Stimulated activated CD8-positive, alpha-beta memory T cell treated with anti-CD3 and anti-CD28 coated beads, Interleukin-4, amount 100 ng/mL, for 1 hour (primary cell): ENCODE measurements at regions not wholly inside any gene's neighbourhood (a gene's known extent, or its start where the extent isn't known, plus 50 kb on each side); places are given as distances from the start of the nearest gene placed in this dataset.
"Not testable (repeated sequence)": the region's sequence is repeated elsewhere in the genome, so short reads cannot be mapped to it uniquely, and the experiment has no call there.

ENCODE experiments used
- DNase-seq, 2 donors: peaks; one replicate each; pipeline ENCODE4 v3.0.0-alpha.2; 2020; ENCODE audit warnings: low read depth in 2 of 2, low spot score in 1 of 2

- DNase-seq, result no peak
Measured at GRCh38 chr15:39400821-39401550, 179.9 kb upstream of the THBS1 start.

DNA sequence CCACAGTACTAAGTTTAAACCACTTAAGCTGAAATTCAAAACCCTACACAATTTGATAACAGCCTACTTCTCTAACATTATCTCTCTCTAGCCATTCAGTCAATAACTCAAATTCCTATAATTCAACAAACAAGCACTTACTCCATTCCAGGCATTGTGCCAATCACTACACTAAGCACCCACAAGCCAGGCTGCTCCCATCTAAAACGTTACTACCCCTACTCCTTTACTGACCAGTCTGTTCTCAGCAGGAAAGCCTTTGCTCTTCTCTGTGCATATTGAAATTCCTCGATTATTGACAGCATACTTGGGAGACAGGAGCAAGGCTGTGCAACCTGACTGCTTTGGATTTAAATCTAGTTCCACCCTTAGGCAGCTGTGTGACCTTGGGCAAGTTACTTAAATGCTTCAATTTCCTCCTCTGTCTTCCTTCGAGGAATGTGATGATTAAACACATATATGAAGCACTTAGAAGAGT is 177.2 kb upstream of the THBS1 start:
- no peak for DNase-seq

DNA sequence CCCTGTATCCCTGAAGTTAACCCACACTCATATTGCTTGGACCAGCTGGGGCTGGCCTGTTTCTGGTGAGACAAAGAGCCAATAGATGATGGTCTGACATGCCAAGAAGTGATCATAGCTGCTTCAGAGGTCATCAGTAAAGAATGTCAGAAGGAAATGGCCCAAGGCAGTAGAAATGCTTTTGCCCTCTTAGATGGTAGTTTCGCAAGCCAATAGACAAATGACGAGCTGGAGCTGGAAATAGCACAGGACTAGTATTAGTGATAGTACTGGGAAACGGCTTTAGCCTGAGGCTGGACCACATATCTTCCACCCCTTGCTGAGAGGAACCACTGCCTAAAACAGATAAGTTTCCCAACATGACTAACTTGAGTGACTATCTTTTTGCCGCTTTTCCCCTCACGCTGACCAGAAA is 176.1 kb upstream of the THBS1 start:
- DNase-seq, result no peak

GRCh38 chr15:39406485-39406884 is 174.4 kb upstream of the THBS1 start:
- DNase-seq, result no peak

DNA sequence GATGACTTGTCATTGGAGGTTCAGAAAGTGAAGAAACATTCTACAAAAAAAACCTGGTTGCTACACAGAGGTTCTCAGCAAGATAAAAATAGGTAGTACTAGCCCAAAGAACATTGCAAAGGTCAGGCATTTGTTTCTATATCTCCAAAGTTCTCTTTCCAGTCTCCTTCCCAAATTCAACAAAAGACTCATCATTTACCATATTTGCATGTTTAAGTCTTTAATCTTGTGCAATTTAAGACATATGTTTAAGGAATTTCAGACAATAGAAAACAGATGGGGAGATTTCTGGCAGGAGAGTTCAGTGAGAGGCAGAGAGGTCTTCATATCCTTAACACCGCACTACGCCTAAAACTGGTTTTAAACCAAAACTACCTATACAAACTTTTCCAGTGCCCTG is 173.8 kb upstream of the THBS1 start:
- DNase-seq, result no peak

GRCh38 chr15:39409876-39410530 is 170.9 kb upstream of the THBS1 start:
- no peak for DNase-seq

DNA sequence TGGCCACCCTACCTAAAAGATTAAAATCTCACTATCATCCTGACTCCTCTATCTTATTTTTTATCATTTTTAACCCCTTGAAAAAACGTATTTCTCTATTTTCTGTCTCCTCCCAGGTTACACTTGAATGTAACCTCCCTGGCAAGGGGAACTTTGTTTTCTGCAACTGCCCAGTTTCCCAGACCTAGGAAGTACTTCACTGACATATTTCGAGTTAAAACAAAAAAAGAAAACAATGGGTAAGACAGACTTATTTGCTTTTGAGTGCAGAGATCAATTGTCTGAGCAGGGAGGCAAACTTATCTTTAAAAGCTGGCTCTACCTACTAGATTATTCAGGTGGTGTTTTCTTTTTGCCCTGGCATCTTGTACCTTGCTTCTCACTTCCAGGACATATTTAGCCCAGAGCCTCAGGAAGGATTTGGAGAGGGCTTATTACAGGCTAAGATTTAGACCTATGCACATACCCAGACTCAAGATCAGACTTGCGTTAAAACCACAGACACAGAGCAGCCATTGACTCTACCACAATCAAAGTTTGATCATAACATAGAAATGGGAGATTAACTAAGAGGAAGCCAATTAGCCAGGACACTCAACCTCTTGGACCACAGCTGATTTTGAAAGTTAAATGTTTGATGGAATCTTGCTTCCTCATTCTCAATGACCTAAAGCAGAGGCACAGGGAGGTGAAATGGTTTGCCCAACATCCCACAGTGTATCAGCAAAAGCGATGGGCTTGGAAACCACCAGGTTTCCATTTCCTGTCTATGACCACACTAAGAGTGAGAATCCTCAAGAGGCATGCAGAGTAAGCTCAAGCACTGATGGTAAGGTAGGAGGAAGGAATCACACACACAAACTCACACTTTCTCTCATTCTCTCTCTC is 169.5 kb upstream of the THBS1 start:
- DNase-seq, result no peak

- DNase-seq, result no peak
Measured at GRCh38 chr15:39413558-39413957, 167.3 kb upstream of the THBS1 start.

DNA sequence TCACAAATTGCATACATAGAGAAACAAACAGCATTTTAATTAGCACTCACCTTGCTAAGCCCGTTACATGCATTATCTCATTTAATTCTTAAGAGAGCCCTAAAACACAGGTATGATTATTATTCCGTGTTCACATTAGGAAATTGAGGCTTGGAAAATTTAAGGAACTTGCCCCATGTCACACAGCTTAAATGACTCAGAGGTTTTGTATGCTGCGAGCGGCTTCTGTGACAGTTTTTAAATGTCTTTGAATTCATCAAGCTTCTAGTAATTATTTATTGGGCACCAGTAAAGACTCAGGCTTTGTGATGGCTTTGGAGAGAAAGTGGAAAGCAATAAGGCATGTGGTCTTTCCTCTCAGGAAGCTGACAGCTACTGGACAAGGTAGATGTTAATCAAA is 166.7 kb upstream of the THBS1 start:
- DNase-seq, result no peak

GRCh38 chr15:39415634-39416033 is 165.2 kb upstream of the THBS1 start:
- DNase-seq, result no peak

DNA sequence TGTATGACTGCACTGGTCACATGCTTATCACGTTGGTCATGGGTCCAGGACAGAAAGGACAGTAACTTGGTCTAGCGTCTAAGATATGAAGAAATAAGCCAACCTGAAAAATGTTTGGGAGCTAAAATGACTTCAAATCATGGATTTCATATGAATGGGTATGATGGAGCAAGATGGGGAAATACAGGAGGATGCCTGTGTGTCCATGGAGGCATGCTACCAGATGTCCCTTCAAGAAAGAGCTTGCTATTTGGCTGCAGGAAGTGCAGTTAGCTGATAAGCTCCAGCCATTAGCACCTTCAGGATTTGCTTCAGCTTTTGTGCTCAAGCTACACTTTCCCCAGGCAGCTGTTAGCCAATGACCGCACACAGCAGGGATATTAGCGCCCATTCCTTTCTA is 164.6 kb upstream of the THBS1 start:
- no peak for DNase-seq

DNA sequence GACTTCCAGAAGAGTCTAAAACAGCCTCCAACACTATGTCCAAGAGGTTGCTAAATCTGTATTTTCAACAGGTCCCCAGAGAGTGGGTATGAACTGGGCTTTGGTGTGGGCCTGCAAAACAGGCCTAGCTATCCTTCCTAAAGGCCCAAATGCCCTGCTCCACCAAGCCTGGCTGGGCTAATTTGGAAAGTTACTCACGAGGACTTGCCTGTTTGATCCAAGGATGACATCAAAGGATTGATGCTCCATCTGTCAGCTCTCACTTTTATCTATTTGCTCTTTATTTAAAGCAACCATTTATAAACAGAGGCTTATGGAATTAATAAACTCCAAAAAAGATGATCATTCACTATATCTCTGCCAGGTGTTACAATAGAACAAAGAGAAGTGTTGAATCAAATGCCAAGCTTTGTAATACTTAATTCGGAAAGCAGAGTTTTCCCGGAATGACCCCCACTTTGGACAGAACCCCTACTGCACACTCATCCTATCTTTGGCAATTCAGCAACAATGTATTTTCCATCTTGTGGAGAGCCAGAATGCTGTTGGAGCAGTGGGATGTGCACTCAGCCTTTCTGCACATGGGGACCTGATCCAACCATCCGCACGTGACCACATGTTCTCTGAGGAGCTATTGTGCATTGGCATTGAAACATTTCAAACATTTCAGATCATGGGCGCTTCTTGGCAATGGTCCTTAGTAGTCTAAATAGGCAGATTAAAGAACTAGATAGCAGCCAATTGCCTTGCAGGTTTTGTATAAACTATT is 163.3 kb upstream of the THBS1 start:
- no peak for DNase-seq

DNA sequence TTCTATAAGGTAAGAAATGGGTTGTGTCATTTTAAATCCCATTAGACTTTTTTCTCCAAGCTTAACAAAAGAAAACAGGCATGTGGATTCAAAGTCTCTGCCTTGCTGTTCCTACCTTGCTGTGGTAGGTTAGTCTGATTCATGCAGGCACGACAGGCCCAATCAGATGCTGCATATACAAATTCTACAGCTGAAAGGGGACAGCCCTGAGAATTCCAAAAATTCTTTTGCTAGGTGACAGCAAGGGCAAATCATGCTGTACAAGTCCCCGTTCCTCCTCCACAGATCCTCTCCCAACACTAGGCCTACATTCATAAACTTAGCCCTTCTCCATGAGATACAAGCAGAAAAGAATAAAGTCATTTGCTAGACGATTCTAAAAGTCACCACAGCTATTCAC is 161.2 kb upstream of the THBS1 start:
- DNase-seq, result no peak

DNA sequence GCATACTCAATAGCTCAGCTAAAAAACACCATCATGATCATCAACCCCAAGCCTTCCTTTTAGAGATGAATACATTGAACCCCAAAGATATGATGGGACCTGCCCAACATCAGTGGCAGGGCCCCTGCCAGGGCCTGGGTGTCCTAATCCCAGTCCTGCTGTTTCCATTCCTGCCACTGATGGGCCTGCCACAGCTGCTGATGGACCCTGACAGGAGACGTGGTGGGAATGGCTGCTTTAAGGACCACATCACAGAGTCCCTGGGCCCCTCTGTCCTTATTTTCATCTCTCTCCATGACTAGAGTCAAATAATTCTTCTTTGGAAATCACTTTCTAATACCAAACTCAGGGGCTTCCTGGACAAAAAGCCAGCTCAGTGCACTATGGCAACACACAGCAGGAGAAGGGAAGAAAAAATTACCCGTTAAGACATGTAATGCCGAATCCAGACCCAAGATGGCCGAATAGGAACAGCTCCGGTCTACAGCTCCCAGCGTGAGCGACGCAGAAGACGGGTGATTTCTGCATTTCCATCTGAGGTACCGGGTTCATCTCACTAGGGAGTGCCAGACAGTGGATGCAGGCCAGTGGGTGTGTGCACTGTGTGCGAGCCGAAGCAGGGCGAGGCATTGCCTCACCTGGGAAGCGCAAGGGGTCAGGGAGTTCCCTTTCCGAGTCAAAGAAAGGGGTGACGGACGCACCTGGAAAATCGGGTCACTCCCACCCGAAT is 160.6 kb upstream of the THBS1 start:
- DNase-seq, result not testable (repeated sequence)

DNA sequence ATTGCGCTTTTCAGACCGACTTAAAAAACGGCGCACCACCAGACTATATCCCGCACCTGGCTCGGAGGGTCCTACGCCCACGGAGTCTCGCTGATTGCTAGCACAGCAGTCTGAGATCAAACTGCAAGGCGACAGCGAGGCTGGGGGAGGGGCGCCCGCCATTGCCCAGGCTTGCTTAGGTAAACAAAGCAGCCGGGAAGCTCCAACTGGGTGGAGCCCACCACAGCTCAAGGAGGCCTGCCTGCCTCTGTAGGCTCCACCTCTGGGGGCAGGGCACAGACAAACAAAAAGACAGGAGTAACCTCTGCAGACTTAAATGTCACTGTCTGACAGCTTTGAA is 160.1 kb upstream of the THBS1 start:
- DNase-seq, result not testable (repeated sequence)

GRCh38 chr15:39426552-39427532 is 154.0 kb upstream of the THBS1 start:
- DNase-seq, result peak; percentile 54 to 62

- no peak for DNase-seq
Measured at GRCh38 chr15:39427705-39428104, 153.2 kb upstream of the THBS1 start.

DNA sequence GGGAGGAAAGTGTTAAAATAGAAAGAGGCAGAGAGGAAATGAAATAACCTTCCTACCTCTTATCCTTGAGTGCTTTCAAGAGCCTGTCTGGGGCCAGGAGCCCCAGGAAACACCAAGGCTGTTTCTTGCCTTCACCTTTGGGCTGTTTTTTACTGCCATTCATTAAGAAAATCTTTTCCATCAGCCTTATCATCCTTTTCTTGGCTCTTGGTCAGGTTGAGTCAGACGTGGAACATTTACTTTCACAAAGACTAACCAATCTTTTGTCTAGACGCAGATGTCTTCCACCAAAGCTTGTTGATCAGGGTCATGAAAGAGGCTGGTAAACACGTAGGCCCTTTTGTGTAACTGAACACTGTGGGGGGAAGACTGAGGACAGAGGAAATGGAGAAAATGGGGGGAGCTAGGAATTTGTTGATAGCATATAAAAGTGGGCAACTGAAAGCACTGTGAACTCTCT is 151.0 kb upstream of the THBS1 start:
- no peak for DNase-seq

DNA sequence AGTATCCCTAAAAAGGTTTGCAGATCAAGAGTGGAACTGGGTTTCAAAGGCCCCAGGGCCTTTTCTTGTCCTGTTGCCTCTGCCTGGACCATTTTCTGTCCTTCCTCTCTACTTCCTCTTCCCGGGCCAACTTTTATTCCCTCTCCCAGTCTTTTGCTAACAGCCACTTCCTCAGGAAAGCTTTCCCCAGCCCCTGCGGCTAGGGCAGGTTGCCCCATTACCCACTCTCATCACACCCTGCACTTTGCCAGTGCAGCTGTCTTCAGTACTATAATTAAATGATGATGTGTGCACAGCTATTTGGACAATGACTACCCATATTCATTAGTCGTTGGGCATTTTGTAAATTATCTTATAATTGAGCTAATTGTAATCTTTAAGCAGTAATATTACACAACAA is 150.5 kb upstream of the THBS1 start:
- no peak for DNase-seq
